K562 (cell line): ENCODE measurements at regions not wholly inside any gene's neighbourhood (a gene's known extent, or its start where the extent isn't known, plus 50 kb on each side); places are given as distances from the start of the nearest gene placed in this dataset.

Experiments used
- ATAC-seq: fragments of 200-7000 bp; cut with Tn5 transposase; 3 replicates; pipeline ENCODE4 v1.9.1; 2020; ENCODE audit warnings: moderate library complexity
- BruUV-seq: library from RNA; stranded (reverse); fragments of 400-500 nt; replicated peaks from 2 replicates; lab custom pipeline; 2021; lab: Mats Ljungman, UMichigan
- CTCF ChIA-PET: fragments of 300-600 bp; formaldehyde crosslinking; extraction: SDS; loops from one replicate; lab custom pipeline; 2021; ENCODE audit warnings: low intra/inter-chr PET ratio; lab: Yijun Ruan, JAX
- POLR2A ChIA-PET: fragments of 300-600, 350-650 bp; sonication (Branson Sonifier 250); formaldehyde crosslinking; extraction: SDS; loops from one replicate; lab custom pipeline; 2021; ENCODE audit warnings: antibody characterized with exemption, inconsistent platforms; lab: Yijun Ruan, JAX
- DNase-seq, 4 experiments: peaks; one replicate each; pipeline versions ENCODE4 v3.0.0 to v3.0.0-alpha.2; 2011 to 2018; ENCODE audit warnings: low spot score in 3 of 4, mixed read lengths in 3 of 4; ENCODE audit errors: extremely low read depth in 1 of 4
- FAIRE-seq: peaks from 2 replicates; lab custom pipeline; 2011; peaks lifted over from hg19 to GRCh38; lab: Jason Lieb, UNC
- H2AFZ ChIP-seq: 2 replicates; pipeline ENCODE4 v1.6.0; 2011; ENCODE audit warnings: low read depth, low read length, control low read depth, inconsistent platforms
- H3K27ac ChIP-seq: fragments of 200-600 bp; 3 replicates; pipeline ENCODE4 v1.8.0; 2011; ENCODE audit warnings: low read depth, mild to moderate bottlenecking, control low read depth, inconsistent platforms, low read length, moderate library complexity, mixed read lengths; ENCODE audit errors: extremely low read depth
- H3K27me3 ChIP-seq, 2 experiments: fragments of 300-600 bp in 1 of 2; 2 replicates in 1 of 2; 3 replicates in 1 of 2; pipeline versions ENCODE4 v1.6.0 to v1.8.0; 2011; ENCODE audit warnings: inconsistent platforms in 2 of 2, low read length in 2 of 2, mild to moderate bottlenecking in 1 of 2, mixed read lengths in 1 of 2, moderate library complexity in 1 of 2; ENCODE audit not compliant: control insufficient read depth in 2 of 2, insufficient read depth in 2 of 2
- H3K36me3 ChIP-seq: fragments of 300-600 bp; 3 replicates; pipeline ENCODE4 v1.8.0; 2011; ENCODE audit warnings: mild to moderate bottlenecking, low read length, inconsistent platforms; ENCODE audit not compliant: control insufficient read depth, insufficient read depth
- H3K4me1 ChIP-seq, 2 experiments: fragments of 200-600 bp in 1 of 2; replicated peaks in 1 of 2; 2 replicates in 1 of 2; 3 replicates in 1 of 2; pipeline versions ENCODE4 v1.5.1 to v1.8.0; 2011; ENCODE audit warnings: inconsistent platforms in 2 of 2, low read length in 2 of 2, mild to moderate bottlenecking in 1 of 2, mixed read lengths in 1 of 2, moderate library complexity in 1 of 2; ENCODE audit not compliant: control insufficient read depth in 2 of 2, insufficient read depth in 2 of 2
- H3K4me2 ChIP-seq: 2 replicates; pipeline ENCODE4 v1.6.1; 2011; ENCODE audit warnings: low read length, control low read depth, inconsistent platforms, mixed read lengths; ENCODE audit not compliant: insufficient read depth
- H3K4me3 ChIP-seq: fragments of 200-600 bp; sonication (generic), shearing (Covaris generic); 2 replicates; pipeline ENCODE4 v1.5.1; 2016; ENCODE audit warnings: control low read depth, inconsistent platforms
- H3K79me2 ChIP-seq: fragments of 200-600 bp; 3 replicates; pipeline ENCODE4 v1.8.0; 2011; ENCODE audit warnings: low read length, inconsistent platforms; ENCODE audit not compliant: control insufficient read depth, insufficient read depth
- H3K9ac ChIP-seq, 2 experiments: 2 replicates each; pipeline versions ENCODE4 v1.6.0 to v1.6.1; 2011; ENCODE audit warnings: low read depth in 2 of 2, low read length in 2 of 2, control low read depth in 1 of 2, inconsistent platforms in 1 of 2, mild to moderate bottlenecking in 1 of 2, mixed read lengths in 1 of 2; ENCODE audit not compliant: insufficient read depth in 1 of 2
- H3K9me1 ChIP-seq: one replicate; pipeline ENCODE4 v1.6.0; 2011; ENCODE audit warnings: inconsistent platforms, mild to moderate bottlenecking, low read length, moderate library complexity; ENCODE audit not compliant: control insufficient read depth, insufficient read depth
- H3K9me3 ChIP-seq: replicated peaks from 2 replicates; pipeline ENCODE4 v1.5.1; 2011; ENCODE audit warnings: low read depth, low read length, inconsistent platforms; ENCODE audit not compliant: control insufficient read depth, insufficient read depth
- H4K20me1 ChIP-seq: replicated peaks from 2 replicates; pipeline ENCODE4 v1.6.1; 2011; ENCODE audit warnings: low read length, inconsistent platforms, mixed read lengths; ENCODE audit not compliant: control insufficient read depth, insufficient read depth
- AFF4 ChIP-seq: sonication (generic); formaldehyde crosslinking; IDR thresholded peaks from 2 replicates; pipeline ENCODE4 v1.8.0; 2023; ENCODE audit warnings: mild to moderate bottlenecking, missing genetic modification reagents
- COPS2 ChIP-seq: fragments of 450-650 bp; conservative IDR thresholded peaks from 2 replicates; pipeline ENCODE4 v1.6.1; 2016; ENCODE audit warnings: mild to moderate bottlenecking, moderate library complexity
- HIVEP1 ChIP-seq: fragments of 250-450 bp; sonication (Bioruptor Pico); IDR thresholded peaks from 2 replicates; pipeline ENCODE4 v1.4.0; 2020; ENCODE audit warnings: mild to moderate bottlenecking
- NFIX ChIP-seq: fragments of 250-450 bp; sonication (Bioruptor Pico); IDR thresholded peaks from 2 replicates; pipeline ENCODE4 v1.4.0; 2020; ENCODE audit warnings: low read depth, mild to moderate bottlenecking, moderate library complexity
- POLR2H ChIP-seq: IDR thresholded peaks from 2 replicates; pipeline ENCODE4 v1.6.1; 2016; ENCODE audit warnings: missing genetic modification characterization, low read depth, mild to moderate bottlenecking, control low read depth, missing compliant biosample characterization, moderate library complexity
- ZBTB40 ChIP-seq, 2 experiments: fragments of 450-650 bp in 1 of 2; sonication (generic) in 1 of 2; formaldehyde crosslinking in 1 of 2; IDR thresholded peaks; 2 replicates each; pipeline versions ENCODE4 v1.7.1 to v1.9.0; 2016 to 2022; ENCODE audit warnings: inconsistent platforms in 1 of 2, mild to moderate bottlenecking in 1 of 2, missing genetic modification reagents in 1 of 2
- ZNF436 ChIP-seq: fragments of 250-450, 450-650 bp; sonication (Bioruptor Pico); formaldehyde crosslinking; IDR thresholded peaks from 2 replicates; pipeline ENCODE4 v1.7.0; 2020; ENCODE audit warnings: mild to moderate bottlenecking
- ZNF444 ChIP-seq: fragments of 250-450 bp; sonication (Bioruptor Pico); IDR thresholded peaks from 2 replicates; pipeline ENCODE4 v1.4.0; 2020; ENCODE audit warnings: mild to moderate bottlenecking, moderate library complexity
- ZNF778 ChIP-seq: fragments of 450-650 bp; formaldehyde crosslinking; IDR thresholded peaks from 2 replicates; pipeline ENCODE4 v1.4.0; 2020; ENCODE audit warnings: mild to moderate bottlenecking, moderate library complexity
- WGBS: fragments of 100-300 bp; shearing (Covaris generic); methylation state at CpG from one replicate; pipeline ENCODE4 v1.1.6; 2016; ENCODE audit warnings: low coverage, mixed read lengths; ENCODE audit not compliant: insufficient coverage; ENCODE audit errors: missing lambda C conversion rate; 5-methylcytosine and 5-hydroxymethylcytosine counted together
- in situ Hi-C: fragments of 300-500 bp; cut with MboI; formaldehyde crosslinking; loops from 4 replicates; pipeline ENCODE4 v1.15.0; 2018; ENCODE audit warnings: inconsistent platforms, mixed read lengths
- intact Hi-C: fragments of 100-400 bp; cut with micrococcal nuclease; formaldehyde crosslinking; loops from 2 replicates; pipeline ENCODE4 v1.14.2; 2022

- no peak for TF ChIP-seq ZBTB40 (IDR thresholded peaks at IDR 0.05)
- TF ChIP-seq ZBTB40 (CRISPR knock-in tag; IDR thresholded peaks at IDR 0.05), result no peak
These were observed 197.5 kb downstream of the IRX1 start (continued) for GRCh38 chr5:3793162-3793561.

GRCh38 chr5:3794611-3795010, 199.0 kb downstream of the IRX1 start:
- Histone ChIP-seq H3K79me2 (no peaks in the 10 kb centered on the region), H3K27ac (no peak overlapping the region), H2AFZ (no peak overlapping the region), H4K20me1 (no peaks in the 10 kb centered on the region), H3K27me3 (0 out of 5 replicates have a peak, but pooled peaks cover 0 to 5% of the 10 kb centered on the region in 2 experiments), H3K4me2 (no peak overlapping the region), H3K9ac (no peak overlapping the region), H3K4me3 (no peak overlapping the region), H3K4me1 (no peaks in the 10 kb centered on the region), H3K36me3 (no peaks in the 10 kb centered on the region), H3K9me3 (no peaks in the 10 kb centered on the region), H3K9me1 (no peaks in the 10 kb centered on the region)
- no peak for FAIRE-seq
- BruUV-seq, result no TSS peak
- no peak for DNase-seq
- WGBS, result 8% methylated on average over 1 of the region's 1 CpG
- ChIA-PET POLR2A (no interaction called here), CTCF (no interaction called here)
- intact Hi-C loops, result no loop called here
- ATAC-seq, result no peak
- in situ Hi-C loops, result no loop called here
- no peak for TF ChIP-seq ZNF444 (CRISPR knock-in tag)
- TF ChIP-seq AFF4 (CRISPR knock-in tag), result no peak
- no peak for TF ChIP-seq ZNF778
- no peak for TF ChIP-seq HIVEP1 (CRISPR knock-in tag)
- no peak for TF ChIP-seq NFIX (CRISPR knock-in tag)
- TF ChIP-seq POLR2H (tag), result no peak
- no peak for TF ChIP-seq ZNF436 (CRISPR knock-in tag)
- TF ChIP-seq COPS2, result no peak
